ENCODE measurements at regions not wholly inside any gene's neighbourhood (a gene's known extent, or its start where the extent isn't known, plus 50 kb on each side); places are given as distances from the start of the nearest gene placed in this dataset.

DNA sequence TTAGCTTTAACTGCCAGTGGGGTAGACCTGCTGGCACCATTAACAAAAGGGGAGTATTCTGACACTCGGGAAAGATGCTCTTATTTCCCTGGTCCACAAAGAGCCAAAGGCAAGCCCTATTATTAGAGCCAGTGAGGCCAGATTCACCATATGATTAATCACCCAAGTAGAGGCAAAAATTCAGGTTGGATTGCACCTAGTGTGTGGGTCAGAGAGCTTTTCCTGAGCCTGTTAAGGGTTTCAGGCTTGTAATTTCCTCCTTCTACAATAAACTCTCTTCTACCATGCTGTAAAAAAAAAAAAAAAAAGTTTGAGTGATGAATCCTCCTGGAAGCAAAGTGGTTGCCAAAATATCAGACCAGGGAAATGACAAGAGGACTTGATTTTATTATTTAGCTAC is 163.5 kb downstream of the MBL2 start:
- H3K36me3 ChIP-seq (ENCODE audit: control insufficient read depth in 4 of 4, insufficient read depth in 3 of 4, low read depth in 1 of 4, low read length in 3 of 4) = no peaks in the 10 kb centered on the region
- H3K9me3 ChIP-seq (ENCODE audit: control insufficient read depth in 4 of 4, low read length in 3 of 4) = no peaks in the 10 kb centered on the region
- H3K4me3 ChIP-seq (ENCODE audit: low read depth in 1 of 3, low read length in 3 of 3) = no peak overlapping the region
- no peak for DNase-seq (ENCODE audit: low spot score)
- no peak overlapping the region for H3K9ac ChIP-seq (ENCODE audit: low read depth in 1 of 2, low read length in 2 of 2)
- no peaks in the 10 kb centered on the region for H3K4me1 ChIP-seq (ENCODE audit: control insufficient read depth in 4 of 4, insufficient read depth in 4 of 4, low read length in 3 of 4)
- WGBS = 35% methylated on average over 1 of the region's 1 CpG
- TF ChIP-seq HNF4G (IDR thresholded peaks at IDR 0.05) (no peak), FOXA2 (IDR thresholded peaks at IDR 0.05) (no peak), GABPA (IDR thresholded peaks at IDR 0.05 in 1 of 2, conservative IDR thresholded peaks at IDR 0.05 in 1 of 2) (no peak), NR2F2 (IDR thresholded peaks at IDR 0.05) (no peak), JUND (IDR thresholded peaks at IDR 0.05) (no peak), TAF1 (conservative IDR thresholded peaks at IDR 0.05) (no peak), SP1 (IDR thresholded peaks at IDR 0.05) (no peak), YY1 (IDR thresholded peaks at IDR 0.05) (no peak)
- TF ChIP-seq, protein P1, sequence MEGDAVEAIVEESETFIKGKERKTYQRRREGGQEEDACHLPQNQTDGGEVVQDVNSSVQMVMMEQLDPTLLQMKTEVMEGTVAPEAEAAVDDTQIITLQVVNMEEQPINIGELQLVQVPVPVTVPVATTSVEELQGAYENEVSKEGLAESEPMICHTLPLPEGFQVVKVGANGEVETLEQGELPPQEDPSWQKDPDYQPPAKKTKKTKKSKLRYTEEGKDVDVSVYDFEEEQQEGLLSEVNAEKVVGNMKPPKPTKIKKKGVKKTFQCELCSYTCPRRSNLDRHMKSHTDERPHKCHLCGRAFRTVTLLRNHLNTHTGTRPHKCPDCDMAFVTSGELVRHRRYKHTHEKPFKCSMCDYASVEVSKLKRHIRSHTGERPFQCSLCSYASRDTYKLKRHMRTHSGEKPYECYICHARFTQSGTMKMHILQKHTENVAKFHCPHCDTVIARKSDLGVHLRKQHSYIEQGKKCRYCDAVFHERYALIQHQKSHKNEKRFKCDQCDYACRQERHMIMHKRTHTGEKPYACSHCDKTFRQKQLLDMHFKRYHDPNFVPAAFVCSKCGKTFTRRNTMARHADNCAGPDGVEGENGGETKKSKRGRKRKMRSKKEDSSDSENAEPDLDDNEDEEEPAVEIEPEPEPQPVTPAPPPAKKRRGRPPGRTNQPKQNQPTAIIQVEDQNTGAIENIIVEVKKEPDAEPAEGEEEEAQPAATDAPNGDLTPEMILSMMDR (IDR thresholded peaks at IDR 0.05; ENCODE audit: low read depth, low read length, missing input control) = no peak
- TF ChIP-seq, protein P2, sequence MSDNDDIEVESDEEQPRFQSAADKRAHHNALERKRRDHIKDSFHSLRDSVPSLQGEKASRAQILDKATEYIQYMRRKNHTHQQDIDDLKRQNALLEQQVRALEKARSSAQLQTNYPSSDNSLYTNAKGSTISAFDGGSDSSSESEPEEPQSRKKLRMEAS (IDR thresholded peaks at IDR 0.05) = no peak
- TF ChIP-seq, protein P3, sequence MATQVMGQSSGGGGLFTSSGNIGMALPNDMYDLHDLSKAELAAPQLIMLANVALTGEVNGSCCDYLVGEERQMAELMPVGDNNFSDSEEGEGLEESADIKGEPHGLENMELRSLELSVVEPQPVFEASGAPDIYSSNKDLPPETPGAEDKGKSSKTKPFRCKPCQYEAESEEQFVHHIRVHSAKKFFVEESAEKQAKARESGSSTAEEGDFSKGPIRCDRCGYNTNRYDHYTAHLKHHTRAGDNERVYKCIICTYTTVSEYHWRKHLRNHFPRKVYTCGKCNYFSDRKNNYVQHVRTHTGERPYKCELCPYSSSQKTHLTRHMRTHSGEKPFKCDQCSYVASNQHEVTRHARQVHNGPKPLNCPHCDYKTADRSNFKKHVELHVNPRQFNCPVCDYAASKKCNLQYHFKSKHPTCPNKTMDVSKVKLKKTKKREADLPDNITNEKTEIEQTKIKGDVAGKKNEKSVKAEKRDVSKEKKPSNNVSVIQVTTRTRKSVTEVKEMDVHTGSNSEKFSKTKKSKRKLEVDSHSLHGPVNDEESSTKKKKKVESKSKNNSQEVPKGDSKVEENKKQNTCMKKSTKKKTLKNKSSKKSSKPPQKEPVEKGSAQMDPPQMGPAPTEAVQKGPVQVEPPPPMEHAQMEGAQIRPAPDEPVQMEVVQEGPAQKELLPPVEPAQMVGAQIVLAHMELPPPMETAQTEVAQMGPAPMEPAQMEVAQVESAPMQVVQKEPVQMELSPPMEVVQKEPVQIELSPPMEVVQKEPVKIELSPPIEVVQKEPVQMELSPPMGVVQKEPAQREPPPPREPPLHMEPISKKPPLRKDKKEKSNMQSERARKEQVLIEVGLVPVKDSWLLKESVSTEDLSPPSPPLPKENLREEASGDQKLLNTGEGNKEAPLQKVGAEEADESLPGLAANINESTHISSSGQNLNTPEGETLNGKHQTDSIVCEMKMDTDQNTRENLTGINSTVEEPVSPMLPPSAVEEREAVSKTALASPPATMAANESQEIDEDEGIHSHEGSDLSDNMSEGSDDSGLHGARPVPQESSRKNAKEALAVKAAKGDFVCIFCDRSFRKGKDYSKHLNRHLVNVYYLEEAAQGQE (IDR thresholded peaks at IDR 0.05) = no peak
- H3K27me3 ChIP-seq (ENCODE audit: control insufficient read depth in 4 of 4, insufficient read depth in 4 of 4, low read length in 3 of 4) = no peaks in the 10 kb centered on the region
- no peak overlapping the region for H3K27ac ChIP-seq (ENCODE audit: low read depth in 1 of 2, low read length in 2 of 2)

DNA sequence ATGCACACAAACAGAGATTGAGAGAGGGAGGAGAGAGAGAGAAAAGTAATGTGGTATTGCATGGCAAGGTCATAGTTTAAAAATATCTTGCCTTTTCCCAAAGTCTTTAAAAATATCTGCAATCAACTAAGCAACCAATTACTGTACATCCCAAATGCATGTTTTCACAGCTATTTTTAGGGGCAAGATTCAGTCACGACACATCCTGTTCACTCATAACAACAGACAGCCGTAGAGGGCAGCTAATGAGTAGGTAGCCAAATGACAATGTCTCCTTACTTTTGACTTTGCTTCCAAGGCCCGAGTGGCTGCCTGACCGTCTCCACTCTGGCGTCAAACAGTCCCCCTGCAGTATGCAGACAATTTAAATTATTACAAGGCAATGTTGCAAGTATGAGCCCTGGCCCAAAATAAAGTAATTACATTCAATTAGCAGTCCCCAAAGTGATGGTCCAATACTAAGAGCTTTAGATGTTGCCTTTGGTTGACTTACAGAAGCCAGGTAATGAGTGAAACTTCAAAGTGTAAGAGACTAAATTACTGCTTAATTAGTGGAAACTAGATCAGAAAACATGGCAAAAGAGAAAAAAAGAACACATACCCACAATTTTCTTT is 162.9 kb downstream of the MBL2 start:
- H3K36me3 ChIP-seq (ENCODE audit: control insufficient read depth in 4 of 4, insufficient read depth in 3 of 4, low read depth in 1 of 4, low read length in 3 of 4) = no peaks in the 10 kb centered on the region
- WGBS = 68% methylated on average over 5 of the region's 5 CpGs
- no peak for TF ChIP-seq YY1 (IDR thresholded peaks at IDR 0.05)
- no peak for TF ChIP-seq FOXA2 (IDR thresholded peaks at IDR 0.05)
- no peak for TF ChIP-seq SP1 (IDR thresholded peaks at IDR 0.05)
- no peak for TF ChIP-seq HNF4A (conservative IDR thresholded peaks at IDR 0.05)
- no peak for TF ChIP-seq EGR1 (IDR thresholded peaks at IDR 0.05; ENCODE audit: low read depth in 2 of 2)
- no peak for TF ChIP-seq FOXA1 (IDR thresholded peaks at IDR 0.05)
- no peak for TF ChIP-seq RXRA (IDR thresholded peaks at IDR 0.05)
- TF ChIP-seq, protein P1 (IDR thresholded peaks at IDR 0.05; ENCODE audit: low read depth, low read length, missing input control) = no peak
- TF ChIP-seq RAD21 (IDR thresholded peaks at IDR 0.05) = no peak
- DNase-seq (ENCODE audit: low spot score) = no peak
- no peaks in the 10 kb centered on the region for H3K9me3 ChIP-seq (ENCODE audit: control insufficient read depth in 4 of 4, low read length in 3 of 4)
- H3K9ac ChIP-seq (ENCODE audit: low read depth in 1 of 2, low read length in 2 of 2) = no peak overlapping the region
- no peak overlapping the region for H3K4me3 ChIP-seq (ENCODE audit: low read depth in 1 of 3, low read length in 3 of 3)
- H3K27ac ChIP-seq (ENCODE audit: low read depth in 1 of 2, low read length in 2 of 2) = no peak overlapping the region
- H3K27me3 ChIP-seq (ENCODE audit: control insufficient read depth in 4 of 4, insufficient read depth in 4 of 4, low read length in 3 of 4) = no peaks in the 10 kb centered on the region
- no peaks in the 10 kb centered on the region for H3K4me1 ChIP-seq (ENCODE audit: control insufficient read depth in 4 of 4, insufficient read depth in 4 of 4, low read length in 3 of 4)
